CD4-positive, alpha-beta memory T cell (primary cell): ENCODE measurements at regions not wholly inside any gene's neighbourhood (a gene's known extent, or its start where the extent isn't known, plus 50 kb on each side); places are given as distances from the start of the nearest gene placed in this dataset.
"Not testable (repeated sequence)": the region's sequence is repeated elsewhere in the genome, so short reads cannot be mapped to it uniquely, and the experiment has no call there.

Experiments used
- CTCF ChIA-PET: fragments of 350-600 bp; sonication (Branson Sonifier 250); formaldehyde crosslinking; loops from one replicate; lab custom pipeline; 2021; ENCODE audit warnings: inconsistent platforms; ENCODE audit not compliant: partially characterized antibody; lab: Charles Lee
- POLR2A ChIA-PET: fragments of 350-600 bp; sonication (Branson Sonifier 250); formaldehyde crosslinking; loops from one replicate; lab custom pipeline; 2021; ENCODE audit not compliant: partially characterized antibody; lab: Charles Lee
- DNase-seq, 5 donors: peaks; one replicate each; pipeline versions ENCODE4 v3.0.0 to v3.0.0-alpha.2; 2020 to 2022; ENCODE audit warnings: mixed read lengths in 1 of 5
- H3K27ac ChIP-seq: one replicate; pipeline ENCODE4 v1.7.0; 2013; ENCODE audit warnings: low read depth, low read length
- H3K27me3 ChIP-seq: 2 replicates; pipeline ENCODE4 v1.7.0; 2013; ENCODE audit warnings: mild to moderate bottlenecking, low read length, moderate library complexity; ENCODE audit not compliant: insufficient read depth
- H3K36me3 ChIP-seq: 2 replicates; pipeline ENCODE4 v1.7.0; 2013; ENCODE audit warnings: mild to moderate bottlenecking, low read length, moderate library complexity; ENCODE audit not compliant: insufficient read depth
- H3K4me1 ChIP-seq: 2 replicates; pipeline ENCODE4 v1.7.0; 2013; ENCODE audit warnings: mild to moderate bottlenecking, low read length, moderate library complexity; ENCODE audit not compliant: insufficient read depth
- H3K4me3 ChIP-seq, 2 donors: one replicate each; pipeline ENCODE4 v1.7.0; 2013; ENCODE audit warnings: low read length in 2 of 2, mild to moderate bottlenecking in 1 of 2
- H3K9me3 ChIP-seq, 2 donors: one replicate each; pipeline ENCODE4 v1.7.0; 2013; ENCODE audit warnings: low read length in 2 of 2, control low read depth in 1 of 2; ENCODE audit not compliant: control insufficient read depth in 1 of 2
- H3K27ac Mint-ChIP-seq, 7 donors: one replicate each; pipeline ENCODE4 v1.8.0; 2020 to 2021; ENCODE audit warnings: mixed read lengths in 7 of 7, mild to moderate bottlenecking in 6 of 7, inconsistent platforms in 3 of 7, moderate library complexity in 3 of 7
- H3K27me3 Mint-ChIP-seq, 2 donors: one replicate each; pipeline ENCODE4 v1.8.0; 2020 to 2021; ENCODE audit warnings: mixed read lengths in 2 of 2
- H3K36me3 Mint-ChIP-seq, 2 donors: one replicate each; pipeline ENCODE4 v1.8.0; 2020 to 2021; ENCODE audit warnings: mixed read lengths in 2 of 2, inconsistent platforms in 1 of 2, mild to moderate bottlenecking in 1 of 2
- H3K4me1 Mint-ChIP-seq, 4 donors: one replicate each; pipeline ENCODE4 v1.8.0; 2020 to 2021; ENCODE audit warnings: mixed read lengths in 4 of 4, mild to moderate bottlenecking in 1 of 4
- H3K4me3 Mint-ChIP-seq, 8 donors: one replicate each; pipeline ENCODE4 v1.8.0; 2020 to 2021; ENCODE audit warnings: mixed read lengths in 8 of 8, mild to moderate bottlenecking in 7 of 8, moderate library complexity in 6 of 8, inconsistent platforms in 3 of 8
- H3K9me3 Mint-ChIP-seq, 8 donors: one replicate each; pipeline ENCODE4 v1.8.0; 2020 to 2021; ENCODE audit warnings: mixed read lengths in 8 of 8, mild to moderate bottlenecking in 5 of 8, inconsistent platforms in 3 of 8, moderate library complexity in 1 of 8
- intact Hi-C: fragments of 100-400 bp; cut with micrococcal nuclease; formaldehyde crosslinking; loops from one replicate; pipeline ENCODE4 v1.15.1; 2023

GRCh38 chr2:111523009-111523408, 361.0 kb downstream of the ANAPC1 start:
- CTCF ChIA-PET, result no interaction called here
- no peak overlapping the region for H3K4me3 ChIP-seq
- Mint-ChIP-seq H3K27me3 (peaks cover under 1 to 2% of the 10 kb centered on the region in 2 donors), H3K4me1 (peaks cover 0 to under 1% (median 0%) of the 10 kb centered on the region in 4 donors), H3K27ac (no peak overlapping the region), H3K4me3 (no peak overlapping the region), H3K9me3 (no peaks in the 10 kb centered on the region), H3K36me3 (no peaks in the 10 kb centered on the region)
- POLR2A ChIA-PET, result no interaction called here
- no peaks in the 10 kb centered on the region for H3K27me3 ChIP-seq
- DNase-seq, result no peak
- H3K9me3 ChIP-seq, result no peaks in the 10 kb centered on the region
- intact Hi-C loops, result no loop called here
- no peak overlapping the region for H3K27ac ChIP-seq
- H3K36me3 ChIP-seq, result no peaks in the 10 kb centered on the region
- H3K4me1 ChIP-seq, result no peaks in the 10 kb centered on the region

- POLR2A ChIA-PET, H3K4me1 ChIP-seq, H3K27ac Mint-ChIP-seq, H3K27me3 ChIP-seq, CTCF ChIA-PET, H3K36me3 ChIP-seq, H3K4me1 Mint-ChIP-seq, H3K4me3 ChIP-seq, DNase-seq, H3K27me3 Mint-ChIP-seq, intact Hi-C loops, H3K27ac ChIP-seq, H3K9me3 Mint-ChIP-seq, H3K9me3 ChIP-seq, H3K4me3 Mint-ChIP-seq, H3K36me3 Mint-ChIP-seq: not testable (repeated sequence)
Observed at GRCh38 chr2:111525026-111525425, 359.0 kb downstream of the ANAPC1 start.

- H3K27ac Mint-ChIP-seq, CTCF ChIA-PET, intact Hi-C loops, DNase-seq, POLR2A ChIA-PET, H3K27me3 ChIP-seq, H3K27me3 Mint-ChIP-seq, H3K4me3 ChIP-seq, H3K9me3 Mint-ChIP-seq, H3K4me1 ChIP-seq, H3K9me3 ChIP-seq, H3K4me1 Mint-ChIP-seq, H3K27ac ChIP-seq, H3K4me3 Mint-ChIP-seq, H3K36me3 Mint-ChIP-seq, H3K36me3 ChIP-seq: not testable (repeated sequence)
Observed at GRCh38 chr2:111526041-111526639, 357.9 kb downstream of the ANAPC1 start.

- DNase-seq, POLR2A ChIA-PET, CTCF ChIA-PET, H3K27ac Mint-ChIP-seq, H3K4me1 ChIP-seq, intact Hi-C loops, H3K4me3 ChIP-seq, H3K4me3 Mint-ChIP-seq, H3K9me3 Mint-ChIP-seq, H3K27me3 ChIP-seq, H3K9me3 ChIP-seq, H3K36me3 Mint-ChIP-seq, H3K36me3 ChIP-seq, H3K27me3 Mint-ChIP-seq, H3K27ac ChIP-seq: not testable (repeated sequence)
- peaks cover 5 to 11% (median 6%) of the 10 kb centered on the region in 4 donors for H3K4me1 Mint-ChIP-seq
Observed at GRCh38 chr2:111527707-111528400, 356.1 kb downstream of the ANAPC1 start.

- H3K27ac ChIP-seq, H3K9me3 ChIP-seq, H3K36me3 Mint-ChIP-seq, CTCF ChIA-PET, H3K27ac Mint-ChIP-seq, DNase-seq, H3K36me3 ChIP-seq, H3K27me3 Mint-ChIP-seq, H3K9me3 Mint-ChIP-seq, H3K4me1 ChIP-seq, H3K4me3 Mint-ChIP-seq, POLR2A ChIA-PET, intact Hi-C loops, H3K4me3 ChIP-seq, H3K27me3 ChIP-seq: not testable (repeated sequence)
- peaks cover 11 to 19% (median 11%) of the 10 kb centered on the region in 4 donors for H3K4me1 Mint-ChIP-seq
Observed at GRCh38 chr2:111529022-111529421, 355.0 kb downstream of the ANAPC1 start.

GRCh38 chr2:111530239-111530965, 353.6 kb downstream of the ANAPC1 start:
- CTCF ChIA-PET, H3K27ac Mint-ChIP-seq: not testable (repeated sequence)
- H3K4me3 Mint-ChIP-seq, result peak overlapping the region in 3 of 8 donors; percentile 8 to 49 (median 41)

GRCh38 chr2:111532682-111533556, 351.1 kb downstream of the ANAPC1 start:
- POLR2A ChIA-PET, intact Hi-C loops, H3K27me3 Mint-ChIP-seq, DNase-seq, H3K36me3 Mint-ChIP-seq, H3K27me3 ChIP-seq, CTCF ChIA-PET, H3K4me3 ChIP-seq, H3K9me3 ChIP-seq, H3K9me3 Mint-ChIP-seq, H3K27ac ChIP-seq, H3K36me3 ChIP-seq: not testable (repeated sequence)
- Mint-ChIP-seq H3K27ac (peak overlapping the region in 5 of 7 donors; percentile 28 to 75 (median 48)), H3K4me1 (peaks cover 18 to 41% (median 21%) of the 10 kb centered on the region in 4 donors), H3K4me3 (peak overlapping the region in 5 of 8 donors; percentile 22 to 66 (median 48))
- peaks cover 14% of the 10 kb centered on the region for H3K4me1 ChIP-seq

More at GRCh38 chr2:111530239-111530965, 353.6 kb downstream of the ANAPC1 start:
- peaks cover 13% of the 10 kb centered on the region for H3K4me1 ChIP-seq
- DNase-seq, intact Hi-C loops, POLR2A ChIA-PET, H3K27me3 ChIP-seq, H3K27me3 Mint-ChIP-seq, H3K9me3 ChIP-seq, H3K27ac ChIP-seq, H3K36me3 ChIP-seq, H3K9me3 Mint-ChIP-seq, H3K4me3 ChIP-seq, H3K36me3 Mint-ChIP-seq: not testable (repeated sequence)
- peaks cover 18 to 30% (median 19%) of the 10 kb centered on the region in 4 donors for H3K4me1 Mint-ChIP-seq
